Colonic mucosa (tissue), 4 donors: ENCODE measurements at regions not wholly inside any gene's neighbourhood (a gene's known extent, or its start where the extent isn't known, plus 50 kb on each side); places are given as distances from the start of the nearest gene placed in this dataset.
"Not testable (repeated sequence)": the region's sequence is repeated elsewhere in the genome, so short reads cannot be mapped to it uniquely, and the experiment has no call there.

Experiments used
- DNase-seq: peaks from one replicate; pipeline ENCODE4 v3.0.0-alpha.2; 2020
- H3K27ac ChIP-seq: fragments of 200-600 bp; one replicate; pipeline ENCODE4 v1.8.0; 2021
- H3K27me3 ChIP-seq: fragments of 200-600 bp; one replicate; pipeline ENCODE4 v1.8.0; 2021
- H3K36me3 ChIP-seq: fragments of 200-600 bp; one replicate; pipeline ENCODE4 v1.8.0; 2021
- H3K4me1 ChIP-seq: fragments of 200-600 bp; one replicate; pipeline ENCODE4 v1.8.0; 2021; ENCODE audit warnings: mild to moderate bottlenecking
- H3K4me3 ChIP-seq: fragments of 200-600 bp; one replicate; pipeline ENCODE4 v1.8.0; 2021
- H3K9ac ChIP-seq, 2 donors: one replicate each; pipeline ENCODE4 v1.7.0; 2013; ENCODE audit warnings: control low read depth in 2 of 2, low read depth in 2 of 2, low read length in 2 of 2
- H3K9me3 ChIP-seq: fragments of 200-600 bp; one replicate; pipeline ENCODE4 v1.8.0; 2021
- intact Hi-C: fragments of 100-400 bp; cut with DNase I; formaldehyde crosslinking; loops from one replicate; pipeline ENCODE4 v1.14.1; 2022
- donor health status: healthy.
- donor health status: DM: no; HTN: no; CAD: no.
- donor health status: DM: no; HTN: no; CAD: no.

DNA sequence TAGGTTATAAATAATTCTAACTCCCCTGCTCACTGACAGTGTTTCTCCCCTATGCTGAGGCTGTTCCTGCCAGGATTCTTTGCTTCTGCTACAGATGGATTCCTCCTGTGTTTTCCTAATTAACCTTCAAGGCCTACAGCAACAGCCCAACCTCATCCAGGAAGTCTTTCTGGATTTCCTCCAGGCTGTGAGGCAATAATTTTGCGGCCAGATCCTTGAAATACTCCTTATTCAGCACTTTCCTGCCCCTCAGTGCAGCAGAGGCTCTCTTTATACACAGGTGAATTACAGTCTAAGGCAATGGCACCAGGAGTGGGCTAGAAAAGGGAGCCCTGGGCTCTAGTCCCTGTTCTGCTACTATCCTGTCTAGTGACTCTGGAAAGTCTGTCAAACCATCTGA lies 102.1 kb upstream of the PRSS12 start:
- H3K4me3 ChIP-seq, H3K36me3 ChIP-seq, H3K9ac ChIP-seq, H3K9me3 ChIP-seq, H3K27ac ChIP-seq, H3K4me1 ChIP-seq, intact Hi-C loops, H3K27me3 ChIP-seq, DNase-seq: not testable (repeated sequence)

DNA sequence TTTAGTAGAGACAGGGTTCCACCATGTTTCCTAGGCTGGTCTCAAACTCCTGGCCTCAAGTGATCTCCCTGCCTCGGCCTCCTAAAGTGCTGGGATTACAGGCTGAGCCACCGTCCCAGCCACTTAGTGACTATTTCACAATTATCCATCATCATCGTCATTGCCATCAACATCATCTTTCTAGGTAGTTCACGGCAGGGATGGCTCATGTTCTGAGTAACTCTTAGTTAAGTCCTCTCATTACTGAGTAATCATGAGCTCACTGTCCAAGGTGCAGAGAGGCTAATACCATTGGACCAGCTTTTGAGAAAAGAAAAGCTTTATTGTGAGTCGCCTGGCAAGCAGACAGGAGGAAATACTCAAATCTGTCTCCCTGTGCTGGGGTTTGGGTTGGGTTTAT lies 108.6 kb upstream of the PRSS12 start:
- H3K36me3 ChIP-seq, H3K27ac ChIP-seq, H3K9me3 ChIP-seq, H3K4me3 ChIP-seq, H3K4me1 ChIP-seq, H3K27me3 ChIP-seq, H3K9ac ChIP-seq, intact Hi-C loops, DNase-seq: not testable (repeated sequence)

DNA sequence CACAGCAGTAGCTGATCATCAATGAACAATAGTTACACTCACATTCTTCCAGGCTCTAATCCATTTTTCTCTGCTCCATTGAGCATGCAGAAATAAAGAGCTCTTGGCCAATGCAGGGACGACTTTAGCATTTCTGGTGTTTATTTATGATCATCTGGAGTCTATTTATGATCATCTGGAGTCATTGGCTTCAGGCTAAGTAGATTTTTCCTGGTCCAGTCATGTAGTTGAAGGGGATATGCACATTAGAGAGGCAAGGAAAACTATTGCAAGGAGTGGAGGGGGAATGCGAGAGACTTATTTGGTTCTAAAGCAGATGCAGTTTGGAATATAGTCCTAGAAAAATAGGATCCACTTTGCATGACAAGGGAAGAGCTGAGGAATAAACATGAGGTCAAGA lies 113.0 kb upstream of the PRSS12 start:
- H3K36me3 ChIP-seq, H3K4me3 ChIP-seq, H3K27ac ChIP-seq, H3K9ac ChIP-seq, intact Hi-C loops, H3K27me3 ChIP-seq, H3K9me3 ChIP-seq, H3K4me1 ChIP-seq, DNase-seq: not testable (repeated sequence)

DNA sequence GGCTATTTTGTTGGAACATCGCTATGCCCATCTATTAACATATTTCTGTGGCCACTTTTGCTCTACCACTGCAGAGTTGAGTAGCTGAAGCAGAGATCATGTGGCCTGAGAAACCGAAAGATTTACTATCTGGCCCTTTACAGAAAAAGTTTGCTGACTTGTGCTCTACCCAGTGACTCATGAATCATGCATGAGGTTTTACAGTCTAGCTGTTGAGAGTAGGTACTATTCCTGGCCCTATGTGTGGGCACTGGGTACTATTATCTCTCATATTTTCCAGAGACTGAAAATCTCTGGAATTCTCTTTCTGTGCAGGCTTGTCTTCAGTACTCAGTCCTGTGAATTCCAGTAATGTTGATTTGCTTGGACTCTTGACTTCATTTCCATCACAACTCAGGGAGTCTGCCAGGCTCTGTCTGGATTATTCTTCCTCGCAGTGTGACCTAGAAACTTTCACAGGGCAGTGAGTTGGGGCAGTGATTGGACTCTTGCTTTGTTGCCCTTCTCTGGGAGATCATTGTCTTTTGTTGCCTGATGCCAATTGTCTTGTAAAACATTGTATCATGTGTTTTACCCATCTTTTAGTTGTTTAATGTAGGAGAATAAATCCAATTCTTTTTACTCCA lies 121.3 kb upstream of the PRSS12 start:
- H3K4me3 ChIP-seq, H3K27ac ChIP-seq, H3K9ac ChIP-seq, H3K4me1 ChIP-seq, H3K36me3 ChIP-seq, H3K27me3 ChIP-seq, H3K9me3 ChIP-seq, DNase-seq, intact Hi-C loops: not testable (repeated sequence)

DNA sequence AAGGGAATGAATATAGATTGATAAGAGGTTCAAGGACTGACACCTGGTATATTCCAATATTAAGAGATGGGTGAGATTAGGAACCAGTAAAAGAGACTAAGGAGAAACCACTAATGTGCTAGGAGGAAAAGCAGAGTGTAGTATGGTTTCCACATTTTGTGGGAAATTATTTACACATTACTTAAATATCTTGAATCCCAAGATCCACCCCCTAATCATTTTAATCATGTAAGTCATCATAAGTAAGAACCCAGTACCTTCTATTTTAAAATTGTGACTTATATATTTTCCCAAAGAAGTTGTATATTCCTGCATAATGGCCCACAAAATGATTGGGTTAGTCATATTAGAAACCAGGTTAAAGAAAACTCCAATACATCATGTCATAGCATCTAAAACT lies 122.0 kb upstream of the PRSS12 start:
- H3K4me3 ChIP-seq, H3K9me3 ChIP-seq, intact Hi-C loops, H3K9ac ChIP-seq, H3K27me3 ChIP-seq, DNase-seq, H3K36me3 ChIP-seq, H3K27ac ChIP-seq, H3K4me1 ChIP-seq: not testable (repeated sequence)

DNA sequence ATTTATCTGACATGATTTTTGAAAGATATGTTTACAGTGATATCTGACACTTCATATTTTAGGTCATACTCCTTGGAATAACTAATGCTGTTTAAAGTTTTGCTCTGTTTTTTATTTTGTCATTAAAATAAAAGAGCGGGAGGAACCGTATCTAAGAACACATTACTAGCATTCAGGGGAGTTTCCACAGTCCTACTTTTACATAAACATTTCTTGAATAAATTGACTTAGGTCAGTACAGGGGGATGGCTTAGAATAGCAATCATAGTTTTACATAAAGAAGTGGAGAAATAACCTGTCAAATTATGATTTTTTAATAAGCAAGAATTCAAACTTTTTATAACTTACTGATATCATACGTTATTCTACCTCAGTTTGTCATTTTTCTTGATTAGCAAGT lies 123.1 kb upstream of the PRSS12 start:
- DNase-seq, H3K9me3 ChIP-seq, H3K36me3 ChIP-seq, intact Hi-C loops, H3K27me3 ChIP-seq, H3K9ac ChIP-seq, H3K4me1 ChIP-seq, H3K27ac ChIP-seq, H3K4me3 ChIP-seq: not testable (repeated sequence)

DNA sequence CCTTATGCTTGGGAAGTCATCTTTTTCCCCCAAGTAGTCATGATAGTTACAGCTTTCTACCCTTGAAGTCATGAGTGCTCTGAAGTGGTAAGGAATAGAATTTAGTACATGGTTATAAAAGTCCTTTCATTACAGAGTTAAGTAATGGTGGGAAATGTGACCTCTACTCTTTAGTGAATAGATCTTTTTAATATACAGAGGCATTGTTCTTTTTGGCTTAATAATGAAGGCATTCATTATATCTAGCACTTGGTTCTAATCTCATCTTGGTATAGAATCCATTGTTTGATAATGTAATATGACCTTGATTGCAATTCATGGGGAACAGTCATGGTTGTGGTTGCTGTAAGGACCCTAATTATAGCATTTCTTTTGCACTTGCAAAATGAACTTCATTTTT lies 125.0 kb upstream of the PRSS12 start:
- H3K4me3 ChIP-seq, H3K9me3 ChIP-seq, DNase-seq, H3K27me3 ChIP-seq, H3K9ac ChIP-seq, H3K27ac ChIP-seq, intact Hi-C loops, H3K4me1 ChIP-seq, H3K36me3 ChIP-seq: not testable (repeated sequence)

DNA sequence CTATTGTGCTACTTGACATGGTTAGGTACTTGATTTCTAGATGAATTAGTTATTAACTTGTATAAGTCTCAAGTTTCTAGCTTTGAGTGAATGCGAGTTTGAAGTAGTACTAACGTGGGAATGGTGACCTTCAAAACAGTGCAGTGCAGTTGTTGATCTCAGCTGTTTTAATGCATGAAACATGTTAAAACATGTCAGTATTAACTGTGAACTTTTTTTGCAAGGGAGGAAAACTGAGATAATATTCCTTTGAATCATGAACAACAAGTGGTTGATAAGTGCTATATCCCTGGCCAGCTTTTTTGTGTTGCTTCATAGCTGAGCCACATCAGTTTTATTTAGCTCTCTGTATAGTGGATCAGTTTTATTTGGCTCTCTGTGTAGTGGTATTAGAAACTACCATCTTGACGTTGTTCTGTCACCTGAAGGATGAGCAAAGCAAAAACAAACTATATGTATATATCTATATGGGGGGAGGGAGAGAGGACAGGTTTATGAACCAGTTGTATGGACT lies 133.1 kb upstream of the PRSS12 start:
- H3K9me3 ChIP-seq, H3K36me3 ChIP-seq, intact Hi-C loops, DNase-seq, H3K9ac ChIP-seq, H3K27me3 ChIP-seq, H3K4me1 ChIP-seq, H3K4me3 ChIP-seq, H3K27ac ChIP-seq: not testable (repeated sequence)

DNA sequence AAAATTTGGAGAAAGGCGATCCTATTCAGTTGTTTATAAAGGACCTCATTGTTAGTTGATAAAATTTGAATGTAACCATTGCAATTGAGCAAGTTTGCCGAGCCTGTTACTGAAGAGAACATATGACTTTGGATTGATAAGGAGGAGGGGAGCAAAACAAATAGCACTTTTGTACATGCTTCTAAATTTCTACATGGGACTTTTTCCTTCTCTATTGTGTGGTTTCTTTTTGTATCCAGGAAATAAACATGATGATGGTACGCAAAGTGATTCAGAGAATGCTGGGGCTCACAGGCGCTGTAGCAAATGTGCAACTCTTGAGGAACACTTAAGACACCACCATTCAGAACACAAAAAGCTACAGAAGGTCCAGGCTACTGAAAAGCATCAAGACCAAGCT lies 140.2 kb upstream of the PRSS12 start:
- H3K27me3 ChIP-seq, H3K4me1 ChIP-seq, H3K4me3 ChIP-seq, H3K36me3 ChIP-seq, H3K9ac ChIP-seq, intact Hi-C loops, H3K27ac ChIP-seq, DNase-seq, H3K9me3 ChIP-seq: not testable (repeated sequence)

DNA sequence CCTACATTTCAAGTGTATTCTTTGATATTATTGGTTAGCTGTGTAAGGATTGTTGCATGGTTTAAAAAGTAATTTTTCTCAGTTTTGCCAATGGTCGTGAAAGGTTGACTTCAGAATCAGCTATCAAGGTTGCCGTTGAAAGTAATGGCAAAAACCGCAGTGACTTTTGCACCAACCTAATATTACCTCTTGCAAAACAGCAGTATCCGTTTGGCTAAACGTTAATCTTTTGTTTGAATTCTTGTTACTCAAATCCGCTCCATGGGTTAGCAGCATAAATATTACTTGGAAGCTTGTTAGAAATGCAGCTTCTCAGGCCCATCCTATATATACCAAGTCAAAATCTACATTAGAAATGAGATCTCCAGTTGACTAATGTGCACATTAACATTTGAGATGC lies 141.6 kb upstream of the PRSS12 start:
- H3K36me3 ChIP-seq, H3K27ac ChIP-seq, DNase-seq, H3K27me3 ChIP-seq, H3K9me3 ChIP-seq, H3K4me1 ChIP-seq, H3K4me3 ChIP-seq, H3K9ac ChIP-seq, intact Hi-C loops: not testable (repeated sequence)

DNA sequence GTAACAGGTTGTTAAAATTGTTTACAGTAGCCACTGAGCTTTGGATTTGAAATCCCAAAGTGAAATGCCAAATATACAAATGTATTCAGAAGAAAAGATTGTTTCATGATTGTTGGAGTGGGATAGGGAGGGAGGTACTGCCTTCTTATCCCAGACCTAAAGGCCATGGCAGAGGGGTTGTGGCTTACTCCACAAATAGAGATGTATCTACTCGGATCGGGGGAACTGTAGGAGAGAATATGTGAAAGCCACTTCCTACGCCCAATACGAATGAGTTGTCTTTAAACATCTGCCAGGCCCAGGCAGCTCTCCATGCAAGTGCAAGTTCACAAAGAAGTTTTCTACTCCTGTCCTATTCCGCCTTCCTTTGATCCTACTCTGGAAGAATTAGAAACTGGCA lies 150.2 kb upstream of the PRSS12 start:
- H3K36me3 ChIP-seq, H3K9ac ChIP-seq, H3K27me3 ChIP-seq, H3K4me3 ChIP-seq, H3K27ac ChIP-seq, intact Hi-C loops, DNase-seq, H3K9me3 ChIP-seq, H3K4me1 ChIP-seq: not testable (repeated sequence)

DNA sequence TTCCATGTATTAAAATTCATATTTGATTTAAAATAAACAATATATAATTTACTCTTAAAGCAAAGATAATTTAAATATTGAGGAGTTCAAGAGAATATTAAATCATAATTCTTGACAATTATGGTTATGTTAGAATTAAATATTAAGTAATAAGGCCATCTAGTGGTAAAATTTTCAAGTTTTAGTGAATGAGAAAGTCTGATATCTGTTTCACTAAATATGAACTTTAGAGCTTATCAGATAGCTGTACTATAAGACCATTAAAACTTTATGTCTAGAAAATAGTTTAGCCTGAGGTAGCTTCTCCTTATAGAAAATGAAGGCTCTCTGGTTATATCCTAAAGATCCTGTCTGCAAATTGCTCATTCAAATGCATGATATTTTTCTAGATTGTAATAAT lies 152.1 kb upstream of the PRSS12 start:
- H3K9me3 ChIP-seq, H3K9ac ChIP-seq, H3K27me3 ChIP-seq, H3K4me1 ChIP-seq, H3K36me3 ChIP-seq, H3K27ac ChIP-seq, H3K4me3 ChIP-seq, intact Hi-C loops, DNase-seq: not testable (repeated sequence)

DNA sequence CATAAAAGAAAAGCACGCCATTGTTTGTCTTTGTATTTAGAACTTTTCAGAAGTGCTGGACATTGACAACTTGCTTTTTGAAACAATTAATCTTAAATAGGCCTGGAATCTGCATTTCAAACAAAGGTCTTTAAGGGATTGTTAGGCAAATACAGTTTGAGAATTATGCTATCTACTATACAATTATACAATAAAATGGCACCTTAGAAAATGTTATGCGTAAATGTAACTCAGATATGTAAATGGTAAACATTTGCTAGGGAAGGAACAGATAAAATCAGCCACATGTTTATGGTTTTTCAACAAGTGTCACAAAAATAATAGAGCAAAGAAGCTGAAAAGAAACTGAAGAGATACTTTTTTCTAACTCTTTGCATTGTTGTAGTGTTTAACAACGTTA lies 152.7 kb upstream of the PRSS12 start:
- H3K36me3 ChIP-seq, H3K9ac ChIP-seq, H3K27me3 ChIP-seq, H3K4me3 ChIP-seq, H3K27ac ChIP-seq, DNase-seq, H3K9me3 ChIP-seq, H3K4me1 ChIP-seq, intact Hi-C loops: not testable (repeated sequence)

DNA sequence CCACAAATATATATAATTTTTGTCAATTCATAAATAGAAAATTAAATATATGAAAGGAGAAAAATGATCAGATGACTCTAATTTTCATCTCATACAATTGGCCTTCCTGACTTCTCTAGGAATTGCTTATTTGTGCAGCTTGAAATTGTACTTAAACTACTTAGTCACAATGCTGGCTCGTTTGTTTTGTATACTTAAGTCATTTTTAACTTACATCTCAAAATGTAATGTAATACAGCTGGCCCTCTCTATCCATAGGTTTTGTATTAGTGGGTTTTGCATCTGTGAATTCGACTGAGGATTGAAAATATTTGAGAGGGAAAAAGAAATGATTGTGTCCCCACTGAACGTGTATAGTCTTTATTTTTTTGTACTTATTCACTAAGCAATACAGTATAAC lies 160.1 kb upstream of the PRSS12 start:
- intact Hi-C loops, H3K4me1 ChIP-seq, H3K9ac ChIP-seq, H3K9me3 ChIP-seq, H3K27me3 ChIP-seq, H3K36me3 ChIP-seq, DNase-seq, H3K4me3 ChIP-seq, H3K27ac ChIP-seq: not testable (repeated sequence)
